Hindlimb muscle (tissue), 1 donor: ENCODE measurements at regions not wholly inside any gene's neighbourhood (a gene's known extent, or its start where the extent isn't known, plus 50 kb on each side); places are given as distances from the start of the nearest gene placed in this dataset.

Experiments
- DNase-seq: peaks from one replicate; pipeline ENCODE4 v3.0.0-alpha.2; 2013

DNA sequence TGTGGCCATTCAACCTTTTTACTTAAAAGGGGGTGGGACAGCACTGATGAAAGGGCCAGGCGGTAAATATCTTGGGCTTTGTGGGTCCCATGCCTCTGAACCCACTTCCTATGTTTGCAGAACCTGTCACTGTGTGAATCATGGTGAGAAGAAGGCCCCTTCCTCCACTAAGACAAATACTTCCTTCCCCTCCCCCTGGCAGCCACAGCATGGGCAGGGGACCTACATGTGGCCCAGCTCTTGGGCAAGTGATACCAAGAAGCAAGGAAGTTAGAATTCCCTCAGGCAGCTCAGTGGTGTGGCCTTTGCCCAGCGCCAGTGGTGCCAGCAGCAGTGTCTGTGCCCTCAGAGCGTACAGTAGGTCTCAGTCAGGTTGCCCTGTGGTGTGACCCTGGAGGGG is 168.6 kb downstream of the TRIM33 start:
- no peak for DNase-seq

DNA sequence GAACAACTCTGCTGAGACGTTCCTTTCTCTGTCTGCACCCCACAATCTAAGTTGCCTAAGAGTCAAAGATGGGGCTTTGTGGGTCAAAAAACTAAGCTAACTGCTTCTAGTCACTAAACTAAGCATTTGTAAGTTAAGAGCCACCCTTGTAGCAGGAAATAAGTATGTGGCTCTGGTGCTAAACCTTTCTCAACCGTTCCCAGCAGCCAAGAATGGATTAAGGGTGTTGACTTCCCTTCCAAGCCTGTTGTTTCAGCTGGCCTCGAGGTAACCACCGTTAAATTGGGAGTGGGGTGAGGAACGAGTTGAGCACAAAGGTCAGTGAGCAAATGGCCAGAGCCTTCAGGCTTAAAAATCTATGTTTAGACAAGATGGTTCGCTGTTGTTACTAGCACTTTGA is 169.1 kb downstream of the TRIM33 start:
- no peak for DNase-seq

- no peak for DNase-seq
These were observed 169.7 kb downstream of the TRIM33 start for GRCh38 chr1:114341299-114341698.

DNA sequence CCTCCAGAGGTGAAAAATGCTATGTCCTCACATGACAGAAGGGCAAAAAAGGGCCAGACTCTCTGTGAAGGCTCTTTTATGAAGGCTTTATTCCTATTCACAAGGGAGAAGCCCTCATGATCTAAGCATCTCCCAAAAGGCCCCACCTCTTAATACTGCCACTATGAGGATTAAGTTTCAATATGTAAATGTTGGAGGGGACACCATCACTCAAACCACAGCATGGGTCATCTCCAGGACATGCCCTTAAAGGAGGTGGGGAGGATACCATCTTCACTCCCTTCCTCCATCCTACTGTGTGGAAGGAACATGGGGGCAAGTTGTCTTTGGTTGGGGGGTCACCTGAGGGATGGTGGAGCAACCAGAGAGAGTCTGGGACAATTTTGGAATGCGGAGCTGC is 170.1 kb downstream of the TRIM33 start:
- no peak for DNase-seq

- no peak for DNase-seq
These were observed 171.6 kb downstream of the TRIM33 start for GRCh38 chr1:114339379-114339778.

GRCh38 chr1:114338191-114338890 is 172.7 kb downstream of the TRIM33 start:
- DNase-seq: no peak

GRCh38 chr1:114337417-114337816 is 173.6 kb downstream of the TRIM33 start:
- DNase-seq: no peak

DNA sequence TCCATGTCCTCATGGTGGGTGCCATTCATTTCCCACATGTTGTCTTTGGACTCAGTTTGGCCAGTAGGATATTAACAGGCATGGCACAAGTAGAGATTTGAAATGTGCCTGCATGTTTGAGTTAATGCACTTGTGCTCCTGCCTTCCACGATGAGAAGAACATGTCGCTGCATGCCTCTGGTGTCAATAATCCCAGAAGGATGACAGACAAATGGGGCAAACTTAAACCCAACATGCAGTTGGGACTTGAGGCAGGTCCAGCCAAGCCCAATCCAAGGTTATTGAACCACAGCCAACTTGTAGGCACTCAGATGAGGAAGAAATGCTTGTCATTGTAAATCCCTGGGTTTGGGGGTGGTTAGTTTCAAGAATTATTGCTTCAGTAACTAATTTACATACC is 174.6 kb downstream of the TRIM33 start:
- no peak for DNase-seq

- no peak for DNase-seq
These were observed 175.7 kb downstream of the TRIM33 start for GRCh38 chr1:114335273-114335672.

DNA sequence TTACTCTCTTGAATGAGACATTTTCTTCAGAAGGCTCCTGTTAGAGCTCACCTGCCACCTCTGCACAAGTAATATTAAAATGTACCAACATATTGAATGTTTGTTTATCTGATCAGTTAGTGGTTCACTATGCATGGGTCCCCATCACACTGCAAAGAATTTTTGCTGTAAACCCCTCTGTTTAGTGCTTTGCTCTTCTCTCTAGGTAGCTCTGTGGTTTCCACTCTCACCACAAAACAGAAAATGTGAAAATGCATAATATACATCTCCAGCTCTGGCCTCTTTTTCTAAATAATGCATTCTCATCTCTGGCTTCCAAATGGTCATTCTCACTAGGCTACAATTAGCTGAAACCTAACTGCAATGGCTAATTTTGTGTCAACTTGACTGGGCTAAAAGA is 176.7 kb downstream of the TRIM33 start:
- DNase-seq: no peak

DNA sequence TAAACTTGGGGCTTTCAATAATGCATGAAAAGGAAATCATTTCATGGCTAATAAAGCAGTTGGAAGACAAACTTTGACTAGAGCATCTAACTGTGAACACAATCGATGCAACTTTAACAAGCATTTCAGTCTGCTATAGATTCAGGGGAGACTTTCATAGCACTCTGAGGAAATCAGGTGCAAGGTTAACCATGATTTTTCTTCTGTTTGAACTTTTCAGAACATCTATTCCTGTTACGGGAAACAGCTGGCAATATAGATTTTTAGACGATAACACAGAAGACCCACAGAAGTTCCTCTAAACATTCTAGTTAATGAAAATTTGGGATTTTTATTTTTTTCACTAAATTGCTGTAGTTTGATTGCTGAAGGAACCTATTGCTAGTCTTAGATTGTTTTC is 177.3 kb downstream of the TRIM33 start:
- DNase-seq: no peak

DNA sequence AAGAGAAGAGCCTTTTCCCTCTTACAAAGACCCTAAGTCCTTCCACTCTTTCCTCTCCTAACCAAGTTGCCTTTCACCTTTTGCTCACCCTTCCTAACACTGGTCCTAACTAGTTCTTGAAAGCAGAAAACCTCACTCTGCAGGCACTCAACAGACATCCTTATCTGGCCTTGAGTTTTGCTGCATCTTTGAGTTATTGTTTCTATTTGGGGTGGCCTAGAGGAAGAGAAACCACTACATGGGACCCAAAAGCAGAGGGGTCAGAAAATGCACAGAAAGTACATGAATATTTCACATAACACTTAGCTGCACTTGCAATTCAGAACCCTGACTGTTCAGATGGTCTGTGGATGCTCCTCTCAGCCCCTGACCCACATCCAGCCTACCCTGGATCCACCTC is 178.3 kb upstream of the SYT6 start:
- no peak for DNase-seq

GRCh38 chr1:114330451-114330983 is 176.8 kb upstream of the SYT6 start:
- no peak for DNase-seq

- DNase-seq: no peak
These were observed 174.8 kb upstream of the SYT6 start for GRCh38 chr1:114328361-114328904.

DNA sequence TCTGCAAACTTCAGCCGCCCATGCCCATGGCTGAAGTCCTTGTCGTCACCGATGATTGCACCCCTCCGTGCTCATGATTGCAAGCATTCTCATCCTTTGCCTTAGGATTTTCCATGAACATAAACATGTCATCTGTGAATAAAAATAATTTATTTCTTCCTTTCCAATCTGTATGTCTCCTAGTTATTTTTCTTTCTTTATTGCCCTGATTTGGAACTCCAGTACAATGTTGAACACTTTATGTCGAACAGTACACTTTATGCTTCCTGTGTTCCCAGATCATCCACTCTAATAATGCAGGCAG is 170.9 kb upstream of the SYT6 start:
- no peak for DNase-seq

- no peak for DNase-seq
These were observed 170.4 kb upstream of the SYT6 start for GRCh38 chr1:114323959-114324661.

DNA sequence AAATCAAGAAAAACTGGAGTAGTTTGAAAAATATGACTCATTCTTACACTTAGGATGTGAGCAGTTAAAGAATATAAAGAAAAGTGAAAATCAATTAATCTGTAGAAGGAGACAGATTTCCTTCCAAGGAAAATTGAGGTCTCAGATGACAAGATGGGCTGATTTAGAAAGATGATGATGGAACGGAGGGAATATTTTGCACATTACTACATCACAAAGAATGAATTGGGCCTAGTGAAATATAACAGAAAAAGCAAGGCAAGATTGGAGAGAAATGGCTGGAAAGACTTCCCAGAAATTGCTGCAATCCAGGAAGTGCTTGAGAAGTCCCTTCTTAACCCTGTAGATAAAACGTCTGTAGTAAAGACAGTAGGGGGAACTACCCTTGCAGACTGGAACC is 169.1 kb upstream of the SYT6 start:
- no peak for DNase-seq

DNA sequence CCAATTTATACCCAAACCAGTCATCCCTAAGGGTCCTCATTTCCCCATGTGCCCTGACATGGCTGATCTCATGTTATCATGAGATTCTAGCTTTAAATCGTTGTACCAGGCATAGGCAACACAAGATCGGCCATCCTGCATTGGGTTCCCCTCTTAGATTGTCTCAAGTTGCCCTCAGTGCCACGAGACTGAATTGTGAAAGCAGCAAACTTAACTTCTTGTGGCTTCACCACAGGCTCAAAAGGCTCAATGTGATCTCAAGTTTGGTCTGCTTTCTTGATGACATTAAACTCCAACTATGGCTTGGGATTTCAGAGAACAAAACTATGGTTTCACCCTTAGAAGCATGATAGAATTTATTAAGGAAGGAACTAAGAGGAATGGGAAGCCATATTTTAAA is 168.5 kb upstream of the SYT6 start:
- DNase-seq: no peak

DNA sequence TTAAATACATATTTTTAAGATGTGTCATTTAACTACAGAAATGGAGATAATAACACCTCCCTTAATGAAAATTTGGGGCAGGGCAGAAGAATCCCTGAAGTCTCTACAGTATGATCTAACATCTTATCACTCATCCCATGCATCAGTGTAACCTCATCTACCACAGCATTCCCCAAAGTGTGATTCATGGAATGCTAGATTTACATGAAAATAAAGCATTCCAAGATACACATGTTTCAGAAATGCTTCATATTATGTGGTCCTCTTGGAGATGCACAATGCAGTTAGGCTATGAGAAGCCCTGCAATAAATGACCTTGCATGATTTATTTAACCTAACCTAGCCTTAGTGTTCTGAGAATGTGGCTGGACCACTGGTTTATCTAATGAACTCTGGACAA is 166.9 kb upstream of the SYT6 start:
- no peak for DNase-seq

GRCh38 chr1:114319418-114319817 is 165.7 kb upstream of the SYT6 start:
- no peak for DNase-seq

DNA sequence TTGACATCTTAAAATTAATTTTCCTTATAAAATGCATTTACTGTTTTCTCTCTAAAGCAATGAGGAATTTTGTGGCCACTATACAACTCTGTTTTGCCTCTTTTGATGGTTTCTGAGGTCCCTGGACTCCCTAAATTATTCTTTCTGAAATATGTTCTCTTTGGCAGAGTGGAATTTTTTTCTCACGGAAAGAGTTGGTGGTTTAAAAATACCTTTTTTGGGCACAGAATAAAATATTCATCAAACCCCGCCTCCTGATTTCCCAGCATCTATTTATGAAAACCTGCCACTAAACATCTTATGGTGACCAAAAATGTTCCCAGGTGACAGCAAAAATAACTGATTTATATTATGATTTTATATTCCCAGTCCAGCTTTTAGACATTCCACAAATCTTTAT is 165.3 kb upstream of the SYT6 start:
- no peak for DNase-seq

- no peak for DNase-seq
These were observed 162.5 kb upstream of the SYT6 start for GRCh38 chr1:114316204-114316603.

DNA sequence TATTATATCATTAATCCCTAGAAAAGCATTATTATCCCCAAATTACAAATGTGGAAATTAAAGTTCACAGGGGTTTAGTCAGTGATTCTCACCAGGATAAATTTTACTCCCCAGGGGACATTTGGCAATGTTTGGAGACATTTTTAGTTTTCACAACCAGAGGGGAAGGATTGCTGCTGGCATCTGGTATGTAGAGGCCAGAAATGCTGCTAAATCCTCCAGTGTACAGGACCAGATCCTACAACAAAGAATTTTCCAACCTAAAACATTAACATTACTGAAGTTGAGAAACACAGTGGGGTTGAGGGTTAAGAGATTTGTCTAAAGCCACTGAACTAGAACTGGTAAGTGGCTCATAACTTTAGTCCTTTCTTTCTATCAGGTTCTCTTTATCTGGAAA is 162.0 kb upstream of the SYT6 start:
- no peak for DNase-seq

- no peak for DNase-seq
These were observed 160.9 kb upstream of the SYT6 start for GRCh38 chr1:114314576-114314975.
